NCI-H524 treated with DMSO at 0.1 percent for 48 hours (cell line): ENCODE measurements at regions not wholly inside any gene's neighbourhood (a gene's known extent, or its start where the extent isn't known, plus 50 kb on each side); places are given as distances from the start of the nearest gene placed in this dataset.
"Not testable (repeated sequence)": the region's sequence is repeated elsewhere in the genome, so short reads cannot be mapped to it uniquely, and the experiment has no call there.

Source experiments
- DNase-seq: peaks from one replicate; lab custom pipeline; 2025; lab: John Stamatoyannopoulos, UW

- not testable (repeated sequence) for DNase-seq
These were observed 262.6 kb upstream of the RAB4A start for GRCh38 chr1:229008347-229008746.

- no peak for DNase-seq
These were observed 259.9 kb upstream of the RAB4A start for GRCh38 chr1:229011022-229011421.

- no peak for DNase-seq
These were observed 258.1 kb upstream of the RAB4A start for GRCh38 chr1:229012823-229013222.

- no peak for DNase-seq
These were observed 256.9 kb upstream of the RAB4A start for GRCh38 chr1:229013981-229014380.

GRCh38 chr1:229015806-229016205 is 255.1 kb upstream of the RAB4A start:
- no peak for DNase-seq

- DNase-seq: no peak
These were observed 253.8 kb upstream of the RAB4A start for GRCh38 chr1:229017091-229017490.

GRCh38 chr1:229018674-229019295 is 252.1 kb upstream of the RAB4A start:
- no peak for DNase-seq

- DNase-seq: no peak
These were observed 251.1 kb upstream of the RAB4A start for GRCh38 chr1:229019663-229020271.

- DNase-seq: not testable (repeated sequence)
These were observed 249.9 kb upstream of the RAB4A start for GRCh38 chr1:229021034-229021433.

GRCh38 chr1:229022595-229023333 is 248.1 kb upstream of the RAB4A start:
- peak; percentile 96 for DNase-seq

GRCh38 chr1:229023651-229024300 is 247.1 kb upstream of the RAB4A start:
- DNase-seq: no peak

GRCh38 chr1:229024528-229025130 is 246.3 kb upstream of the RAB4A start:
- no peak for DNase-seq

- DNase-seq: no peak
These were observed 245.3 kb upstream of the RAB4A start for GRCh38 chr1:229025576-229025975.

- no peak for DNase-seq
These were observed 243.8 kb upstream of the RAB4A start for GRCh38 chr1:229027158-229027557.

GRCh38 chr1:229027622-229028182 is 243.2 kb upstream of the RAB4A start:
- peak; percentile 90 for DNase-seq

GRCh38 chr1:229028544-229028943 is 242.4 kb upstream of the RAB4A start:
- peak; percentile 85 for DNase-seq

GRCh38 chr1:229028987-229029878 is 241.7 kb upstream of the RAB4A start:
- peak; percentile 54 for DNase-seq

- no peak for DNase-seq
These were observed 241.1 kb upstream of the RAB4A start for GRCh38 chr1:229029879-229030235.

- no peak for DNase-seq
These were observed 240.3 kb upstream of the RAB4A start for GRCh38 chr1:229030630-229031029.

GRCh38 chr1:229031061-229031460 is 239.8 kb upstream of the RAB4A start:
- no peak for DNase-seq
